ENCODE measurements at regions not wholly inside any gene's neighbourhood (a gene's known extent, or its start where the extent isn't known, plus 50 kb on each side); places are given as distances from the start of the nearest gene placed in this dataset.

DNA sequence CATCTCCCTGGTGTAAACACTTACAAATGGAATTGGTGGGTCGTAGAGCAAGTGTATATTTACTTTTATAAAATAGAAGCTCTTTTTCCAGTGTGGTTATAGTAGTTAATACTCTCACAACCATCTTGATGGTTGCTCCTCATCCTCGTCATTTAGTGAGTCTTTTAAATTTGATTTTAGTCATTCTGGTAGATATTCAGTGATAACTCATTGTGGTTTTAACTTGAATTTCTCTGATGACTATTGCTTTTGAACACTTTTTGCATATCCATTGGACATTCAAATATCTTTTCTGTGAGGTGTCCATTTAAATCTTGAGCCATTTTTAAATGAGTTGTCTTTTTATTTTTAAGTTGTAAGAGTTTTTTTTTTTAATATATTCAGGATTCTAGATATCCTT, 189.2 kb upstream of the PHACTR1 start:
- TF ChIP-seq, protein P1, sequence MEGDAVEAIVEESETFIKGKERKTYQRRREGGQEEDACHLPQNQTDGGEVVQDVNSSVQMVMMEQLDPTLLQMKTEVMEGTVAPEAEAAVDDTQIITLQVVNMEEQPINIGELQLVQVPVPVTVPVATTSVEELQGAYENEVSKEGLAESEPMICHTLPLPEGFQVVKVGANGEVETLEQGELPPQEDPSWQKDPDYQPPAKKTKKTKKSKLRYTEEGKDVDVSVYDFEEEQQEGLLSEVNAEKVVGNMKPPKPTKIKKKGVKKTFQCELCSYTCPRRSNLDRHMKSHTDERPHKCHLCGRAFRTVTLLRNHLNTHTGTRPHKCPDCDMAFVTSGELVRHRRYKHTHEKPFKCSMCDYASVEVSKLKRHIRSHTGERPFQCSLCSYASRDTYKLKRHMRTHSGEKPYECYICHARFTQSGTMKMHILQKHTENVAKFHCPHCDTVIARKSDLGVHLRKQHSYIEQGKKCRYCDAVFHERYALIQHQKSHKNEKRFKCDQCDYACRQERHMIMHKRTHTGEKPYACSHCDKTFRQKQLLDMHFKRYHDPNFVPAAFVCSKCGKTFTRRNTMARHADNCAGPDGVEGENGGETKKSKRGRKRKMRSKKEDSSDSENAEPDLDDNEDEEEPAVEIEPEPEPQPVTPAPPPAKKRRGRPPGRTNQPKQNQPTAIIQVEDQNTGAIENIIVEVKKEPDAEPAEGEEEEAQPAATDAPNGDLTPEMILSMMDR (IDR thresholded peaks at IDR 0.05), result no peak
- TF ChIP-seq NFYB (CRISPR knock-in tag; conservative IDR thresholded peaks at IDR 0.05; ENCODE audit: low read depth), result no peak
- TF ChIP-seq, protein P2, sequence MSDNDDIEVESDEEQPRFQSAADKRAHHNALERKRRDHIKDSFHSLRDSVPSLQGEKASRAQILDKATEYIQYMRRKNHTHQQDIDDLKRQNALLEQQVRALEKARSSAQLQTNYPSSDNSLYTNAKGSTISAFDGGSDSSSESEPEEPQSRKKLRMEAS (CRISPR knock-in tag; IDR thresholded peaks at IDR 0.05), result no peak
